NCI-H2107 treated with DMSO at 0.1 percent for 48 hours (cell line): ENCODE measurements at regions not wholly inside any gene's neighbourhood (a gene's known extent, or its start where the extent isn't known, plus 50 kb on each side); places are given as distances from the start of the nearest gene placed in this dataset.

ENCODE experiments used
- DNase-seq: peaks from one replicate; lab custom pipeline; 2025; ENCODE audit not compliant: unreplicated experiment; lab: John Stamatoyannopoulos, UW

DNA sequence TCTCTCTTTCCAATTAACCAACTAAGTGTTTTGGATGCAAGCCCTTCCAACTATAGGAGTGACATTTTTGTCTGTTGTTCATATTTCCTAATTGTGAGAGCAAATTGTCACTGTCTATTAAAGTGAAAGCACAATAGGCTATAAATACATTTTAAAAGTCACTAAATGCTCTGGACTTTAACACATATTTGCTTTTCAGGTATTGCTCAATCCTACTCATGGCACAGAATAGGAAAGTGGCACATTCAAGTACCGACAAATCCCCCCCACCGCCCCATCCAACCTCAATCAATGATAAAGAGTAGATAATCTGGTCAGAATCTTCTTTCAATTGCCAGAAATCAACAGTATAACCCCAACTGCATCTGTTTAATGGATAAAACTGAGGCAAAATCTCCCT is 419.8 kb downstream of the PLK2 start:
- DNase-seq: no peak

DNA sequence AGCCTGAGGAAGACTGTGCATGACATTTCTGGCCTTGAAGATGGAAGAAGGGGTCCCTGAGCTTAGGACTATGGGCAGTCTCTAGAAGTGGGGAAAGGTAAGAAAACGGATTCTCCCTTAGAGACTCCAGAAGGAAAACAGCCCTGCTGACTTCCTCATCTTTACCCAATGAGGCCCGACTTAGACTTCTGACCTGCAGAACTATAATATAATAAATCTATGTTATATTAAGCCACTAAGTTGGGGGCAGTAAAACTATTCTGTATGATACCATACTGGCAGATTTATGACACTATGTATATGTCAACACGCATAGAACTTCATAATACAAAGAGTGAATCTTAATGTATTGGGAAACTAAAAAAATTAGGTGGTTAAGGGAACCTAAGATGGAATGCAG is 422.0 kb downstream of the PLK2 start:
- no peak for DNase-seq

DNA sequence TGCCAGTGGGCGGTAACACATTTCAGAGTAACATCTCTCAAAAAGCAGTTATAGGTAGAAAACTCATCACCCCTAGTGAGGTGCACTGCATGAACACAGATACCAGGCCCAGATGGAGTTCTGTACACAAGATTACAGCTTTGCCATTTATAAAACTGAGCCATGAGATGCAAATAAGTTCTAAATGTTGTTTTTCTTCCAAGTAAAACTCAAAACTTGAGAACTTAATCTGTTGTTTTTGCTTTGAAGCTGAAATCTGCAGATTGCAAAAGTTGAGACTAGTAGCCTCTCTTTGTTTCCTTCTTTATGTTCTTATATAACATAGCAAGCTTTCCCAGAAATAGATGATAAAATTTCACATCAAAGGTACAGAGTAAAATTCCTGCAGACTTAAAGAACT is 434.1 kb downstream of the PLK2 start:
- no peak for DNase-seq

GRCh38 chr5:58024151-58024550 is 435.7 kb downstream of the PLK2 start:
- no peak for DNase-seq

- no peak for DNase-seq
Observed at GRCh38 chr5:58022055-58022454, 437.8 kb downstream of the PLK2 start.

DNA sequence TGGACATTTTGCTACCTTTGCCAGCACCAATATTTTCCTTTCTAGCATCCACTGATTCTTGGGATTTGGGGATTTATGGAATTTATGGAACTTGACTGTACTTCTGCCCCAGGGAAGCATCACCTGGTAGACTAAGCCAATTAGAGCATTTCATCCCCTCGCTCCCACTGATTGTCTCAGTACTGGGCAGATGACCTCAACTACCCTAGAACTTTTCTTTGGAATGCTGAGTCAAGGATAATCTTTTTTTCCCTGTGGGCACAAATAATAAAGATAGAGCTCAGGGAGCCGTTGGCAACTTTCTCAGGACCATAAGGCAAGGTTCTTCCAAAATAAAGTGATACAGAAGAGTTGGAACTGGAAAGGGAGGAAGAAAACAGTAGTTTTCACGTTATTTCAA is 438.4 kb downstream of the PLK2 start:
- no peak for DNase-seq

- no peak for DNase-seq
Observed at GRCh38 chr5:58019614-58020013, 440.3 kb downstream of the PLK2 start.

- DNase-seq: no peak
Observed at GRCh38 chr5:58018016-58018415, 441.9 kb downstream of the PLK2 start.

DNA sequence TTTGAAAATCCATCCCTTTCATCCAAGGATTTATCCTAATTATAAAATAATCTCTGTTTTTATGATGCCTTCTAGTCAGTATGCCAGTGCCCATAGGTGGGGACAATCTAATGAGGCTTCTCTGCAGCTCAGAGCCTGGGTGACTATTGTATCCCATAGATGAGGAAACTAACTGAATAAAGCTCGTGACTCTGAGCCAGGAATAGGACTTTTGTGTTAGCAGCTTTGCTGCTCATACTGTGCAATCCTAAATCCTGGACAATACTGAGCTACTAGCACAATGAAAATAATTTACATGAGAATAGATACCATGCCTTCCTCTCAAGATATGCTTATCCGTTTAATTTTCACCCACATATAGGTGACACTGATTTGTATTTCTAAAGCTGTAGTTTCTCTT is 443.0 kb downstream of the PLK2 start:
- no peak for DNase-seq

DNA sequence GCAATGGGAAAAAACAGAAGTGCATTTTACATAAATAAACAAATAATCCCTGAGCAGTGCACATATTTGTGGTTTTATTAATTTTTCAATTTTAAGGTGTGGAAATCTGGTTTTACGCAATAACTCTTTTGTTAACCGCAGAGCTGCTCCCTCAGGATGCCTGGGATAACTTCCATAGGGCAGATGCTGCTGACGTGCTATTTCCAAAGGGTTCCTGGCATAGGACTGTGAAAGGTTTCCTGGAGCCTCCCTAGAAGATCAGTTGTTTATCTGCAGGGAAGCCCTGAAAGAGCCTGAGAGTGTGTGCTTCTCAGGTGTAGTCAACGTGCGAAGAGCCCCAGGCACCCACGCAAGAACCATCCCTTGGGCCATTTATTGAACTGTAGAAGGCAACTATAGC is 443.5 kb downstream of the PLK2 start:
- no peak for DNase-seq

- no peak for DNase-seq
Observed at GRCh38 chr5:58015175-58015574, 444.7 kb downstream of the PLK2 start.

DNA sequence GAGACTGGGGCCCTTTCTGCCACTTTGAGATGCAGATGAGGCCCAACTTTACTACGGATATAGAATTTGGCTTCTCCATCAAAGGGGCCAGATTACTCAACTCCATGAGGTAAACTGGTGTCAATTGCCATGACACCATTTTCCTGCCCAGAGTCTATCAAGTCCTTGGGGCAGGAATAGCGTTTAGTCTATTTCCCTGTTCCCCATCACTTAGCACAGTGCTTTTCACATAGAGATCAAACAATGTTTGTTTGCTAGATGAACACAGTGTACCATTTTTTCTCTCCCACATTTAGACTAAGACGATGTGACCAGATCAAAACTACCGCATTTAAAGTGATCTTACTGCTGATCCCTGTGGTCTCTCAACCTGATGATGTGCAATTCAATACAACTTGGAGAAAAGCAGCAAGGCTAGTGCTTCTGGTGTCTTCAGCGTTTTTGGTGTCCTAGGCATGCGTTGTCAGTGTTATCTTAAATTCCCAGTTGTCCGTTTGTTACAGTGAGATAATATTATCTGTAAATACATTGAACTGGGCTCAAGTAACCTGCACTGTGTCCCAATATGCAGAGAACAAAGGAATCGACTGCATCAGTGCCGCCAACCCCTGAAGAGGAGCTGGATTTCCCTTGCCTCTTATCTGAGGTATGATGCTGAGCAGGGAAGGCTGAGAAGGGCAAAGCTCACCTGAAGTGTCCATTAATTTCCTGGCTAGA is 446.2 kb downstream of the PLK2 start:
- DNase-seq: no peak

DNA sequence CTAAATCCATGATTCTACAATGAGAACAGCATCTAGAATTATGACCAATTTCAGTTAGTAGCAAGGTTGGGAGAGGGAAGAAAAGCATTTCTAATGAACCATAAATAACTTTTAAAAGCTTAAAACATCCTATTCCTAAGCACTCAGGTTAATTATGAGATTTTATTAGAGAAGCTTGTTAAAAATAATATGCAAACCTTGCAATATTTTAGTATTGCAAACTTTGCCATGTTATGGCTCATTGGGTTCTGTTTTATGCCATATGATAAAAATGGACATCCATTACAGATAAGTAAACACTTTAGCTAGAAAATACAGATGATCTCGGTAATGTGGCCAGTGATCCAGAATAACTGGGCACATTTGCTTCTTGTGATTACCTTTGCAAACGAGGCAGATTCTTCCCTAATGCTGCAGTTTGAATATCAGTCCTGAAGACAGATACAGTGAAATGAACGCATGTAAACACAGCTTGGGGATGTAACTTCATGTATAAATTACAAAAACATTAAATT is 447.0 kb downstream of the PLK2 start:
- no peak for DNase-seq

GRCh38 chr5:58012102-58012501 is 447.8 kb downstream of the PLK2 start:
- DNase-seq: no peak

DNA sequence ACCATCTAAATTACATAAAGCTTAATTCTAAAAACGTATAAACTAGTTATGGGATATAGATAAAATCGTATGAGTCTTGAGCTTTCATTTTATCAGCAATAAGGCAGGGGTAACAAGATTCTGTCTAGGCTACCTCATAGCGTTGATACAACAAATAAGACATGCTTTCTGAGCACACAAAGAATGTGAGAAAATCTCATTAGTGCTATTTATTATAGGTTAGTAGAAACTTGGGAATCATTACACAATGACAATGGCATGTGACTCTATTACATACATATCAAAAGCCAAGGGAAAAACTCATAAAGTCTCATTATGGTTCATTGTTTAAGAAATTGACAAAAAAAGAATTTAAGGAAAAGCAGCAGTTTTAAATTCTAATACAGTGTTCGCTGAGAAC is 448.6 kb downstream of the PLK2 start:
- no peak for DNase-seq

DNA sequence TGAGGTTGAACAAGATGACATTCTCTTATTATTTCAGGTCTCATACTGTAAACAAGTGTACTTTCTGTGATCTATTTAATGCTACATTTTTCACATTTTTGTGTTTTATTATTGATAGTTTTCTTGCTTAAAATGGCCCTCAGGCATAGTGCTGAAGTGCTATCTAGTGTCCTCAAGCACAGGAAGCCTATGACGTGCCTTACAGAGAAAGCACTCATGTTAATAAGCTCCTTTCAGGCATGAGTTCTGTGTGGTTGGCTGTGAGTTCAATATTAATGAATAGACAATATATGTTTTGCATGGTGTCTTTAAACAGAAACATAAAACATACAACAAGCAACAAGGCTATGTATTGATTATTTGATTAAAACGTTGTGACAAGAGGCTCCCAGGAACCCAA is 450.1 kb downstream of the PLK2 start:
- DNase-seq: no peak

DNA sequence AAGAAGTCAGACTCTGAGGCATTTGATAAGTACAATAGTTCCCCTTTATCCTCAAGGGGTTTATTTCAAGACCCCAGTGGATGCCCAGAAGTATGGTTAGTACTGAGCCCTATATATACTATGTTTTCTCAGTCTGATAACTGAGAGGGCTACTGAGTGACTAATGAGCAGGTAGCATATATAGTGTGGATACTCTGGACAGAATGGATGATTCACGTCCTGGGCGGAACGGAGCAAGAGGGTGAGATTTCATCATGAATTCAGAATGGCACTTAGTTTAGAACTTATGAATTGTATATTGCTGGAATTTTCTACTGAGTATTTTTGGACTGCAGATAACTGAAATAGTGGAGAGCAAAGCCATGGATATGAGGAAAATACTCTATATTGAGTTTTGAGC is 457.6 kb downstream of the PLK2 start:
- no peak for DNase-seq

DNA sequence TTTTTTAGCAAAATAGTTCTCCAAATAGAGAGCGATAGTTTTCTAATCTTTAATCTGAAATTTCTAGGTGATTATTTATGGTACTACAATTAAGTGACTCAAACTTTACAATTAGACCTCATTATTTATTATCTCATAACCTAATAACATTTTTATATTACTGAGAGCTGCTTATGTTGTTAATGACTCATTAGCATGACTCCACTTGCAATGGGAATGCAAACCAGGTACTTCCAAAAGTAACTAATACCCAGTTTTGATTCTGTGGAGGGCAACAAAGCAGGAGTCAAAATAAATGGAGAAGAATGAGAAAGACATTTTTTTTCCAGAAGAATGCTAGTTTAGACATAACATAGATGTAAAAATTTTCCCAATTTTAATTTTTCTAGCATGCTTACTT is 466.0 kb downstream of the PLK2 start:
- DNase-seq: no peak

GRCh38 chr5:57989378-57989777 is 470.5 kb downstream of the PLK2 start:
- DNase-seq: no peak

DNA sequence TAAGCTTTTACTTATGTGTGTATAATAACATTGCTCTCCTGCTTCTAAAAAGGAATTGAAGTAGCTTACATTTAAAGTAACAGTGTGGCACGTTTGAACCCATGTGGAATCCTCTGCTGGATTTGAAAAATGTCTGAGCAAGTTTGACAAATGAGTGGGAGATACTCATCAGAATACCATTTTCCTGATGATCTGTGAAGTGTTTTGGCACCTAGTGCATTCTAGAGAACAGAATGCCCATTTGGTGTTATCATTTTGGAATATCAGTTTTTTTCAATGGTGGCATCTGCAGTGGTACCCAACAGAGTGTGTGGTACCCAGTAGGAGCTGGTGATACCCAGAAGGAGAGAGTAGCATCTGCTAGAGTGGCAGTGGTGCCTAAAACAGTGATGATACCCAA is 471.1 kb downstream of the PLK2 start:
- DNase-seq: no peak

GRCh38 chr5:57987552-57987951 is 472.3 kb downstream of the PLK2 start:
- no peak for DNase-seq

GRCh38 chr5:57986761-57987341 is 473.0 kb downstream of the PLK2 start:
- no peak for DNase-seq

GRCh38 chr5:57983426-57983825 is 476.5 kb downstream of the PLK2 start:
- no peak for DNase-seq
